ENCODE measurements at regions not wholly inside any gene's neighbourhood (a gene's known extent, or its start where the extent isn't known, plus 50 kb on each side); places are given as distances from the start of the nearest gene placed in this dataset.

DNA sequence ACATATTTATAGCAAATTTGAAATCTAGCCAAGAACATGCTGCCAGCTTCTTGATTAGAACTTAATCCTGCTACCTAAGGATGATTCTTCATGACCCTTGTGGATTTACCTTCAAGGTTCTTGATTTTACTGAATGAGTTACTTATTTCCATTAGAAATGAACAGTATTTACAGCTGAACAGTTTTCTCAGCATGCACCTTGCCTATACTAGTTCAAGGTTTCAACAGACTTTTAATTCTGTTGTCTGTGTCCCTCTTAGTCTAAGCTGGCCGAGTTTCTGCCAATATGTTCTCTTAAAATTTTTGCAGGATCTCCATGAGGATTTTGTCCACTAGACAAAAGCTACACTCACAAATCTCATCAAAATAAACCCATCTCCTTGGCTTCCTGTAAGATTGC is 188.8 kb upstream of the ST8SIA4 start:
- ATAC-seq (no peak), DNase-seq (no peak)
- Mint-ChIP-seq H3K27ac (no peak overlapping the region), H3K4me3 (no peak overlapping the region), H3K27me3 (no peaks in the 10 kb centered on the region), H3K36me3 (ENCODE audit: low read depth) (no peaks in the 10 kb centered on the region), H3K4me1 (ENCODE audit: low read depth) (no peaks in the 10 kb centered on the region), H3K9me3 (no peaks in the 10 kb centered on the region)
- CTCF ChIA-PET = no interaction called here
- intact Hi-C loops (cut with micrococcal nuclease) = no loop called here
- POLR2A ChIA-PET = no interaction called here
- no peak for TF ChIP-seq CTCF (IDR thresholded peaks at IDR 0.05)

- no peak for ATAC-seq
- Mint-ChIP-seq H3K27ac (no peak overlapping the region), H3K9me3 (no peaks in the 10 kb centered on the region), H3K36me3 (ENCODE audit: low read depth) (no peaks in the 10 kb centered on the region), H3K27me3 (no peaks in the 10 kb centered on the region), H3K4me1 (ENCODE audit: low read depth) (no peaks in the 10 kb centered on the region), H3K4me3 (no peak overlapping the region)
- intact Hi-C loops (cut with micrococcal nuclease) = no loop called here
- ChIA-PET CTCF (no interaction called here), POLR2A (no interaction called here)
- no peak for DNase-seq
- TF ChIP-seq CTCF (IDR thresholded peaks at IDR 0.05) = no peak
These were observed 181.3 kb upstream of the ST8SIA4 start for GRCh38 chr5:101084353-101084752.

GRCh38 chr5:101080462-101081240 is 177.6 kb upstream of the ST8SIA4 start:
- POLR2A ChIA-PET = no interaction called here
- no peak for DNase-seq
- Mint-ChIP-seq H3K4me3 (no peak overlapping the region), H3K27me3 (no peaks in the 10 kb centered on the region), H3K27ac (no peak overlapping the region), H3K36me3 (ENCODE audit: low read depth) (no peaks in the 10 kb centered on the region), H3K9me3 (no peaks in the 10 kb centered on the region), H3K4me1 (ENCODE audit: low read depth) (no peaks in the 10 kb centered on the region)
- no peak for TF ChIP-seq CTCF (IDR thresholded peaks at IDR 0.05)
- ATAC-seq = no peak
- CTCF ChIA-PET = no interaction called here
- intact Hi-C loops (cut with micrococcal nuclease) = no loop called here

GRCh38 chr5:101068298-101068697 is 165.2 kb upstream of the ST8SIA4 start:
- Mint-ChIP-seq H3K4me3 (no peak overlapping the region), H3K4me1 (ENCODE audit: low read depth) (no peaks in the 10 kb centered on the region), H3K9me3 (peaks cover 1% of the 10 kb centered on the region), H3K27ac (no peak overlapping the region), H3K36me3 (ENCODE audit: low read depth) (no peaks in the 10 kb centered on the region), H3K27me3 (no peaks in the 10 kb centered on the region)
- intact Hi-C loops (cut with micrococcal nuclease) = no loop called here
- ATAC-seq (no peak), DNase-seq (no peak)
- POLR2A ChIA-PET = no interaction called here
- TF ChIP-seq CTCF (IDR thresholded peaks at IDR 0.05) = no peak
- CTCF ChIA-PET = no interaction called here

GRCh38 chr5:101067429-101067828 is 164.3 kb upstream of the ST8SIA4 start:
- Mint-ChIP-seq H3K27ac (no peak overlapping the region), H3K9me3 (peaks cover 4% of the 10 kb centered on the region), H3K4me3 (no peak overlapping the region), H3K36me3 (ENCODE audit: low read depth) (no peaks in the 10 kb centered on the region), H3K27me3 (no peaks in the 10 kb centered on the region), H3K4me1 (ENCODE audit: low read depth) (no peaks in the 10 kb centered on the region)
- ChIA-PET POLR2A (no interaction called here), CTCF (no interaction called here)
- DNase-seq (no peak), ATAC-seq (no peak)
- intact Hi-C loops (cut with micrococcal nuclease) = no loop called here
- TF ChIP-seq CTCF (IDR thresholded peaks at IDR 0.05) = no peak
